22Rv1 (cell line): ENCODE measurements at regions not wholly inside any gene's neighbourhood (a gene's known extent, or its start where the extent isn't known, plus 50 kb on each side); places are given as distances from the start of the nearest gene placed in this dataset.

Experiments
- H3K27ac ChIP-seq: fragments of 450-650 bp; 2 replicates; pipeline ENCODE4 v1.5.1; 2017
- ZFX ChIP-seq: fragments of 450-650 bp; IDR thresholded peaks from 2 replicates; pipeline ENCODE4 v1.6.1; 2017; ENCODE audit warnings: antibody characterized with exemption, borderline replicate concordance
- TF ChIP-seq, protein P1 (sequence below): fragments of 450-650 bp; IDR thresholded peaks from 2 replicates; pipeline ENCODE4 v1.5.1; 2017; ENCODE audit warnings: mild to moderate bottlenecking

GRCh38 chr5:97554977-97555643, 372.1 kb upstream of the RIOK2 start:
- no peak overlapping the region for H3K27ac ChIP-seq
- TF ChIP-seq, protein P1, sequence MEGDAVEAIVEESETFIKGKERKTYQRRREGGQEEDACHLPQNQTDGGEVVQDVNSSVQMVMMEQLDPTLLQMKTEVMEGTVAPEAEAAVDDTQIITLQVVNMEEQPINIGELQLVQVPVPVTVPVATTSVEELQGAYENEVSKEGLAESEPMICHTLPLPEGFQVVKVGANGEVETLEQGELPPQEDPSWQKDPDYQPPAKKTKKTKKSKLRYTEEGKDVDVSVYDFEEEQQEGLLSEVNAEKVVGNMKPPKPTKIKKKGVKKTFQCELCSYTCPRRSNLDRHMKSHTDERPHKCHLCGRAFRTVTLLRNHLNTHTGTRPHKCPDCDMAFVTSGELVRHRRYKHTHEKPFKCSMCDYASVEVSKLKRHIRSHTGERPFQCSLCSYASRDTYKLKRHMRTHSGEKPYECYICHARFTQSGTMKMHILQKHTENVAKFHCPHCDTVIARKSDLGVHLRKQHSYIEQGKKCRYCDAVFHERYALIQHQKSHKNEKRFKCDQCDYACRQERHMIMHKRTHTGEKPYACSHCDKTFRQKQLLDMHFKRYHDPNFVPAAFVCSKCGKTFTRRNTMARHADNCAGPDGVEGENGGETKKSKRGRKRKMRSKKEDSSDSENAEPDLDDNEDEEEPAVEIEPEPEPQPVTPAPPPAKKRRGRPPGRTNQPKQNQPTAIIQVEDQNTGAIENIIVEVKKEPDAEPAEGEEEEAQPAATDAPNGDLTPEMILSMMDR, result no peak
- no peak for TF ChIP-seq ZFX

- H3K27ac ChIP-seq, result no peak overlapping the region
- TF ChIP-seq, protein P1, result no peak
- TF ChIP-seq ZFX, result no peak
Observed at GRCh38 chr5:97555644-97555981, 372.6 kb upstream of the RIOK2 start.

GRCh38 chr5:97559827-97560598, 377.0 kb upstream of the RIOK2 start:
- TF ChIP-seq, protein P1, result no peak
- no peak for TF ChIP-seq ZFX
- H3K27ac ChIP-seq, result no peak overlapping the region

- no peak overlapping the region for H3K27ac ChIP-seq
- no peak for TF ChIP-seq ZFX
- TF ChIP-seq, protein P1, result no peak
Observed at GRCh38 chr5:97560599-97560993, 377.5 kb upstream of the RIOK2 start.

DNA sequence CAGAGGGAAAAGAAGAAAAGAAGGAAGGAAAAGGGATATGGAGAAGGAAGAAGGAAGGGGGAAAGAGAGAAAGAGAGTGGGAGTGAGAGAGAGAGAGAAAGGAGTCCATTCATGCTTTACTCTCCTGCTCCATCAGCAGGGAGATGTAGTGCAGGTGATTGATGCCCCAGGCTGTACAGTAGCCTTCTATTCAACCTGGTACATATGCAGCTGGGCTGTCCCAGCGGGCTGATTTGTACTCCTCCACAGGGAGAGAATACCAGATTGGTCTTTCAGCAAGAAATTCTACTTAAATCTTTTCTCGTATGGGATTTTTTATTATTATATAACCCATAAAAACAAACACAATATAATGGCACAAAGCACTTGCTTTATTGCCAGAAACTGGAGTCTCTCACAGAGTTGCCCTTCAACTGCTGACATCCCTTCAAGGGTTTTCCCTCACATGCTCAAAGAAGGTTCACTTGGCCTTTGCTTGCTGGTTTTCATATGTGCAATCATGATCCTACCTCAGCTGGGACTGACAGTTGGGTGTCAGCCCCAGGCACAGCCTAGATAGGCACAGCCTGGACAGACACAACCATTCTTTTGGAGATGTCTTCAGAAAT, 380.1 kb upstream of the RIOK2 start:
- no peak overlapping the region for H3K27ac ChIP-seq
- TF ChIP-seq, protein P1, result no peak
- TF ChIP-seq ZFX, result no peak

DNA sequence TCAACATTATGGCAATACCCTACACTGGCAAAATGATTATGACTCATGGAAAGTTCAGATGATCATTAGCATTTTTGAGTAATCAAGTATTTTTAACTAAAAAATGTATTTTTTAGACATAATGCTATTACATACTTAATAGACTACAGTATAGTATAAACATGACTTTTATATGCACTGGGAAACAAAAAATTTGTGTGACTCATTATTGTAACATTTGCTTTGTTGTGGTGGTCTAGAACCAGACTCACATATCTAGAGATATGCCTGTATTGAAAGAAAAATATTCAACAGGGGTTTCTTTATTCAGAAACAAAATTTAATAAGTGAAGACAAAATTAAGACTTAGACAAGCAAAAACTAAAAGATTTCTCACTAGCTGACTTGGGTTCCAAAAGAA, 385.3 kb upstream of the RIOK2 start:
- TF ChIP-seq, protein P1, result no peak
- TF ChIP-seq ZFX, result no peak
- H3K27ac ChIP-seq, result no peak overlapping the region

DNA sequence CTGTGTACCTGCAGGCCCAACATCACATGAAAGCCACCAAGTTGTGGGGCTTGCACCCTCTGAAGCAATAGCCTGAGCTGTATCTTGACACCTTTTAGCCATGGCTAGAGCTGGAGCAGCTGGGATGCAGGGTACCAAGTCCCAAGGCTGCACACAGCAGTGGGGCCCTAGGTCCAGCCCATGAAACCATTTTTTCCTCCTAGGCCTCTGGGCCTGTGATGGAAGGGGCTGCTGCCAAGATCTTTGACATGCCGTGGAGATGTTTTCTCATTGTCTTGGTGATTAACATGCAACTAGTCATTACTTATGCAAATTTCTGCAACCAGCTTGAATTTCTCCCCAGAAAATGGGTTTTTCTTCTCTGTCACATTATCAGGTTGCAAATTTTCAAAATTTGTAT, 387.2 kb upstream of the RIOK2 start:
- no peak for TF ChIP-seq ZFX
- TF ChIP-seq, protein P1, result no peak
- no peak overlapping the region for H3K27ac ChIP-seq
